GM21390 (cell line): ENCODE measurements at regions not wholly inside any gene's neighbourhood (a gene's known extent, or its start where the extent isn't known, plus 50 kb on each side); places are given as distances from the start of the nearest gene placed in this dataset.
"Not testable (repeated sequence)": the region's sequence is repeated elsewhere in the genome, so short reads cannot be mapped to it uniquely, and the experiment has no call there.

Source experiments
- ATAC-seq: cut with Tn5 transposase; IDR thresholded peaks from one replicate; pipeline ENCODE4 v1.9.1; 2021; ENCODE audit not compliant: unreplicated experiment

DNA sequence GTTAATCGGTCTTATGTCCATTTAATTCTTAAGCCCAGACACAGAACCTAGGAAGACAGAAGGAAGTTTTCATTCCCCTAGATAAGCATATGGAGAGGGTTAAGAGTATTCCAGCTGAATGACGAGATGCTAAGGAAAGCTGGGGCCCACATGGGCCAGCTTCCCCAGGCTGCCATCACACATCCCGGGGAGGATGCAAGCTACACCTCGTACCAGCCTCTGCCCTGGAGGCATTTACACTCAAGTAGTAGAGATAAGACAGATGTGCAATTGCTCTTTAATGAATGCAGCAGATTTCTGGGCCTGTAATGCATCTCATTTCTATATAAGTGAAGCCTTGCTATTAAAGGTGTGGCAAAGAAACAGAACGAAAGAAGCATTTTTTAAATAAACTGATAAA, 144.5 kb downstream of the MEX3B start:
- no peak for ATAC-seq

DNA sequence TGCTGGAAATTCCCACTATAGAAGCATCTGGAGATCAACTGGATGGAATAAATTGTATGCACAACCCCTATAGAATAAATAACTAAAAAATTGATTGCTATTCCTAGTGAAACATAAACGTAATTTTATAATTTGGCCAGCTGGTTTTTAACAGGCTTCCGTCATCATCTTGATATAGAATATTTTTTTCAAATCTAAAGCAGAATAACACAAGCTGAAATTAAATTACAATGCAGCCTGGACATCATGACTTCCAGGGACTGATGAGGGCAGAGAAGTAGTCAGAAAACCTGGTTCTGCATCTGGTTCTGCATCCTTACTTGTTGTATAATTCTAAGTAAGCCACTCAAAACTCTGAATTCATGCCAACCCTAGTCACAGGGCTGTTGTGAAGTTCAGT, 146.1 kb downstream of the MEX3B start:
- no peak for ATAC-seq

DNA sequence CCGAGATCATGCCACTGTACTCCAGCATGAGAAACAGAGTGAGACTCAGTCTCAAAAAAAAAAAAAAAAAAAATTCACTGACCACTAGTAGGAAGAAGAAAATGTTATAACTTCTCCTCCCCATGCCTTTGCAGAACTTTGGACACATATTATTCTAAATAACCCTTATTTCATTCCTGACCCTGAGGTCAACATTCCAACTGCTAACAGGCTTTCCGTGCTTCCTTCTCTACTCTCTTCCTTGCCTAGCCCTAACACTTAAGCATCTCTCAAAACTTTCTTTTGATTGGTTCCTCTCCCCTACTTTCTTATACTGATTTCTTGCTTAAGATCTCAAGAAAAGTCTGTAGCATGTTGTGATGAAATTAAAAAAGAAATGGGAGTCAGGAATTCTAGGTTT, 146.8 kb downstream of the MEX3B start:
- ATAC-seq: no peak

DNA sequence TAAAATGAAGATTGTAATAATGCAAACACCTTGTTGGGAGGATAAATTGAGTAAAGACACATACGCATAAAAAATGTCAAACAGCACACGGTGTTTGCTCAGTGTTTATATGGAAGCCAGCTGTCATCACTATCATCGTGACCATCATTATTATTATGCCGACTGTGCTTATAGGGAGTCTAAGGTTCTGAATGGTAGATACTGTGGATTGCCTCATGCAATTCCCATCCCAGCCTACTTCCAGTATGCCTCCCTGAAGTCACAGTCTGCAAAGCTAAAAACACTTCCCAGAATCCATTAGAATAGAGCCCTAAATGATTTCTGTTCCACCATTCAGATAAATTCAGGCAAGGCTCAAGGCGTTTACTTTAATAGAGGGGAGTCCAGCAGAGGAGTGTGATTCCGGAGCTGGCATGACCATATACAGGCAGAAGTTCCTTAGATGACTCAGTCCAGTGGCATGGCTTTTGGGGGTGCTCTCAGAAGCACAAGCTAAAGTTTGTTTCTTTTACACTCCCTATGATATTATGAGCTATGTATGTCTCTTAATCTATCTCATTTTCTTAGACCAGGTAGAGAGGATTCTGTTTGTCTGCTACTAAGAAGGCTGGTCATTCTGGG, 148.7 kb downstream of the MEX3B start:
- no peak for ATAC-seq

DNA sequence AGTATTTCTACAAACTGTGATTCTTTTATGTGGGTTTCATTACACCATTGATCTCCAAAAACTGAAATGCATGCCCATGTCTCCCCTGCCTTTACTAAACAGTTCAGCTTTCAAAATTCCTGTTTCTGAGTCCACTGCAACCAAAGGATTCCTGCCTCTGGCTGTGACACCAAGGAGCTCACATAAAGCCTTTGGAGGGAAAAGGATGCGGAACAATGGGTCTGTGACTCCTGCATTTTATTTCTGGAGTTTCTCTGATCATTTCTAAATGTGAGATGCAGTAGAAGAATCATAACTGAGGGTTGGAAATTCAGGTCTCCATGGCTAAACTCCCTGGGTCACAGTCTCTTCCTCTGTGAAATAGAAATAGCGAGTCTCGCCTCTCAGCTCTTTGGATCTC, 149.5 kb downstream of the MEX3B start:
- no peak for ATAC-seq

DNA sequence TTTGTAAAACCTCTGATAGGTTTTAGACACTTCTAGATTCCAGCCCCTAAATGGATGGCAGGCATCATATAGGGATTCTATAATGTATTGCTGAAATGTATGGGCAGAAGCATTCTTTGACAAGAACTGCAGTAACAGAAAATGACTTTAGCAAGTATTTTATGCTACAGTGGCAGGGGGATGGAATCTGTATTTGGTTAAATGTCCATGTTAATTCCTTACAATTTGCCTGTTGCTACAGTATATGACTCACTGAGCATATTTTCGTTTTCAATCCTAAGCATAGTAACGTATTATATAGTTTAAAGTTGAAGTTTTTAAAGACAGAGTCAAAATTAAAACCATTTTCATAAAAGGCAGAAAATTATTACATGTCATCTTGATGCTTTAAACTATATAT, 150.1 kb downstream of the MEX3B start:
- ATAC-seq: no peak

DNA sequence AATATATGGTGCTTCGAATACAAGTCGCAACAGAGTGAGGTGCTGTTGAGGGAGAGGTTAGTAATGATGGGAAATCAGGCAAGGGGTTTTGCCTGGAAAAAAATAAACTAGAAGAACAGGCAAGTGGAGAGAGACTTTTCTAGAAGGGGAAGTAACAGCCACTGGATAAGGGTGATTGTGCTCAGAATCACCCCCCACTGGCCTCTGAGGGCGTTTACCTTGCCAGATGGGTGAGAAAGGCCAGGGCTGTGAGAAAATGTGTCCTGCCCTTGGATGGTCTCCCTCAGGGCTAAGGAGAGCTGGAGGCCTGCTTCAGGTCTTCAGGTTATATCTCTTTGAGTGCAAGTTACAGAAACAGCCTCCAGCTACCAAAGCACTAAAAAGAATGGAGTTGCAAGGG, 151.8 kb downstream of the MEX3B start:
- ATAC-seq: no peak

DNA sequence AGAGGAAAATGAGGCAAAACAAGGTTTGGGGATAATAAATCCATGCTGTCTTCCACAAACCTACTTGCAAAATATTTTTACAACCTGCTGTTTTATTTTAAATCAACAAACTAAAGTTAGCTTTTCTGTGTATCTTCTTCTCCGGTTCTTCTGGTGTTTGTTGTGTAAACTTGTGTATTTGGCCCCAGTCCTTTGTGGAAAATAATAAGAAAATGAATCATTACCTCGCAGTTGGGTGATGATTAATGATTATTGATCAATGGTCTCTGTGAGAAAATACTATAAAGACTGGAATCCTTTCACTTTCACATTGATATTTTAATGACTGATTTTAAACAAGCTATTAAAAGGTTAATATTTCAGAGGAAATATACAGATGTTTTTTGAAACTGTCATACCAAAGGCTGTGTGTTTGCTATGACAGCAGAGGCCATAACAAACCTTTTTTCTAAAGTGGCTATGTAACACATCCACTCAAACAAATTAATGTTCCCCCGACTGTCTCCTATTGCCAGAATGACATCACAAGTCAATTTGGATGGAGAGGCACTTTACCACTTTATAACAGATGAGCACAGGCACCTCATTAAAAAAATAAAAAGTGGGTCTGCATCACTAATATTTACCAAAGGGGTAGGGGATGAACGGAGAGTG, 152.5 kb downstream of the MEX3B start:
- no peak for ATAC-seq

DNA sequence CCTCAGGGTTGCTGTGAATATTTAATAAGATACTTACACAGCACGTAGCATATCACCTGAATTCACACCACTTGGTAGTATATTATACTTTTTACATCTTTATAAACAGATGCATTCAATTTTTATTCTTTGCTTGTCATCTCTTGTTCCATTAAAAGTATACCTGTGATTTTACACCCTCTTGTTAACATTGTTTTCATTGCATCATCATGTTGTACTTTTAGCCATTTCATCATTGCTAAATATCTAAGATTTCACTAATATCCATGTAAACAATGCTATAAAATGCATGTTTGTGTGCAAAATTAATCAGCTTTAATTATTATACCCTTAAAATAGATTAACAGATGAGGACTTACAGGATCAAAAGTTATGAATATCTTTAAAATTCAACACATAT, 155.3 kb downstream of the MEX3B start:
- ATAC-seq: no peak

DNA sequence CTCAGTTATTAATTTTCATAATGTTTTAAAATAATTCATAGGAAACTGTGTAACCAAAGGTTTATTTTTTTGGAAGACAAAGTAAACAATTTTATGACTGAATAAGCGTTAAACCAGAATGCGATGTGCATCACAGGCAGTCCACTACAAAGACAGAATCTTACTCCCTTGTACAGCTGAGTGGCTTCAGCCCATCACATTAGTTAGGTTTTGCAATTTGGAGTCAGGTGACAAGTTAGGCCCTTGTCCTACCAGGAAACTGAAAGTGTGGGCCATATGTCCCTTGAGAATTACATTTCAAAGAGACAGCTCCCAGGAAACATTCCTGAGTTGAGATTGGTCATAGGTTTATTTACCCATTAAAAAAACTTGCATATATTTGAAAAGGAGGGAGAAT, 156.3 kb downstream of the MEX3B start:
- ATAC-seq: no peak

DNA sequence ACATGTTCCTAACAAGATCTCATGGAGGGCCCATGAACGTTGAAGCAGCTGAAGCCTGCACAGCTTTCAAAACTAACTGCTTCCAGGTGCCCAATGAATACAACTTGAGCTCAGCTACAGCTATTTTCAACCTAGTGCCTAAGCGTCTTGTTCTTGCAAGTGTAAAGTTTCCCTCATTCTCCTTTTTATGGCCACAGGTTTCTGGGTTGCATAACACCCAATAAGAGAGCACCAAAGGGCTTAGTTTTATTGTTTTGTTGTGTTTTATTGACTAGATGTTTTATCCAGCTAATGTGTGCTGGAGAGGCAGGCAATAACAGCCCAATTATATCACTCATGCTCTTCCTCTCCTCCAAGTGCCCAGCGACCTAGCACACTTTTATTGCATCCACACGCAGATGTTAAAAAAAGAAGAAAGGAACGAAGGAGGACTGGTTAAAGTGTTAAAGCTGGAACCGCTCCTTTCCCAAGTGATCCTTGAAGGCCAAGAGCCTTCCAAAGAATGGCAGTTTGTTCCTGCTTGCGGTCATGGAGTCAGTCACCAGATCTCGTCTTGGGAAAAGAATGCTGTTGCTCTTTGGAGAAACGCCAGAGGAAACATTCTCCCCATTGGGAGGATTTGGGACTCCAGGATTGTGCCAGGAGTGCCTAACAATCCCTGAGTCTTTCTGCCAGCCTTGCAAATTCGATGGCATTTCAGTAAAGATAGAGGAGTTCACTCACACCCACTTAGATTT, 156.9 kb downstream of the MEX3B start:
- ATAC-seq: no peak

DNA sequence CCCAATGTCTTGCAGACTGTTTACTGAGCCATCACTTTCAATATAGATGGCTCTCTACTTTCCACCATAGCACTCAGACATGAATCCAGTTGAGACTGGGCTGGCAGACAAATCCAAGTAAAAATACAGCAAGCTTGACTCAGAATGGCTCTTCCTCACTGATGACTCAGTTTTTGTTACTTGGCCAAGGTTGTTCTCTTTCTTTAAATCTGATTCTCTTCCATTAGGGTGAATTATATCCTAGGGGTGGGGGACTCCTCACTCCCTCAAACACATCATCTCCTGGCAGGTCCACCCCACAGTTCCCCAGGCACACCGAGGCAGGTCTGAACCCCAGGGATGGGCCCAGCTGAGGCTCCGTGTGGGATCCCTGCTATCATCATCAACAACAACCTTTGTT, 157.9 kb downstream of the MEX3B start:
- ATAC-seq: no peak

DNA sequence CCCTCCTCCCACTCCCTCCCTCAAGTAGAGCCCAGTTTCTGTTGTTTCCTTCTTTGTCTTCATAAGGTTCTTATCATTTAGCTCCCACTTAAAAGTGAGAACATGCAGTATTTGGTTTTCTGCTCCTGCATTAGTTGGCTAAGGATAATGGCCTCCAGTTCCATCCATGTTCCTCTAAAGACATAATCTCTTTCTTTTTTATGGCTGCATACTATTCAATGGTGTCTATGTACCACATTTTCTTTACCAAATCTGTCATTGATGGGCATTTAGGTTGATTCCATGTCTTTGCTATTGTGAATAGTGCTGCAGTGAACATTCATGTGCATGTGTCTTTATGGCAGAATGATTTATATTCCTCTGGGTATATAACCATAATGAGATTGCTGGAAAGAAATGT, 158.6 kb downstream of the MEX3B start:
- not testable (repeated sequence) for ATAC-seq

DNA sequence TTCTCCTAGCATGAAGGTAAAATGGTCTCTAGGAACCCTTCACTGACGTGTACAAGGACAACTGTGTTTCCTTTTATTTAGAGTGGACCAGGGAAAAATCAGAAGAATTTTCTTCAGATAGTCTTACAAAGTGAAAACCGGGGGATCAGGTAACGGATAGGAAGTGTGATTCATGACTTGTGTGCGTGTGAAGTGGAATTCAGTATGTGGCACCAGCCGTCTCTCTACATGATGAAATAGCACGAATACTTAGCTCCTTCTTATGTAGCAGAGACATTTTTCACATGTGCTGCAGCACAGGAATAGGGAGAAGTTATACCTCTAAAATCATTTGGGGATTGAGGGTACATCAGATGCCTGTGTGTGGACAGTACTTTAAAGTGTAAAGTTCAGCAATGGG, 159.2 kb downstream of the MEX3B start:
- no peak for ATAC-seq

DNA sequence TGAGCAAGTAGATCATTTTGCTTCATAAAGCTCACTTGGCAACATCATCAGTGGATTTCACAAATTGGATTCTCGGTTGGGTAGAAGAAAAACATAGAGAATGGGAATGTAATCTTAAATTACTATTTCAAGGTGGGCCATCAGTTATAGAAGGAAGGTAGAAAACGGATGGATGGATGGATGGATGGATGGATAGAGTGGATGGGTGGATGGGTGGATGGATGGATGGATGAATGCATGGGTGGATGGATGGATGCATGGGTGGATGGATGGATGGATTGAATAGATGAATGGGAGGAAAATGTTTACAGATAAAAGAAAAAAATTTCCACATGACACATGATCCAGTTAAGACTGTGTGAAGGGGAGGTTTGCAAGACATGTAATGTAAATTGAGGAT, 159.7 kb downstream of the MEX3B start:
- no peak for ATAC-seq

DNA sequence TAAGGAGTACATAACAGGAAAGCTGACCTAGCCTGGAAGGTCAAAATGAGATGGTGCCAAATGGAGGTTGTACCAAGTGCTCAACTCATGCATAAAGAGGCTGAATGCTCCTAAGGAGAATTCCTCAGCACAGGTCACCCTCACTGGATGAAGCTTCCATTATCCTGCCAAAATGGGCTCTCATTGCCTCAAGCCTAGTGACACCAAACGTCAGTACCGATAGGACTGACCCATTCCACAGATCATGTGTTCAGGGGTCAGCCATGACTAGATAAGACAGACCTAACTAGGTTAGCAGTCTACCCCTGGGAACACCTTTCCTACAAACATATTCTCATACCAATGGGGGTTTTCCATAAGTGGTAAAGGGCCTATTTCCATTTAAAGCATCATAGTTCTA, 160.7 kb downstream of the MEX3B start:
- no peak for ATAC-seq

DNA sequence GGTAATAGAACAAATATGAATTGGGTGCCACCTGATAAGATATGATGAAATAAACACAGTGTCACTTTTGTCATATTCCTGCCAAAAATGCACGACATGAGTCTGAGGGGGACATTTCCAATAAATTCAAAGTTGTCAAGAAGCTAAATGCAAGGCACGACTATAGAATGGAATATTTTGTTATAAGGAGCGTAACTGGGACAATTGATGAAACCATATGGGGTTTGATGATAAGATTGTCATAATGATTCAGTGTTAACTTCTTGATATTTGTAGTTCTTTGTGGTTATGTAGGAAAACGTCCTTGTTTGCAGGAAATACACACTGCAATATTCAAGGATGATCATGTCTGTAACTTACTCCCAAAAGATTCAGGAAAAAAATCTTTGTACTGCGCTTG, 163.3 kb downstream of the MEX3B start:
- ATAC-seq: no peak

DNA sequence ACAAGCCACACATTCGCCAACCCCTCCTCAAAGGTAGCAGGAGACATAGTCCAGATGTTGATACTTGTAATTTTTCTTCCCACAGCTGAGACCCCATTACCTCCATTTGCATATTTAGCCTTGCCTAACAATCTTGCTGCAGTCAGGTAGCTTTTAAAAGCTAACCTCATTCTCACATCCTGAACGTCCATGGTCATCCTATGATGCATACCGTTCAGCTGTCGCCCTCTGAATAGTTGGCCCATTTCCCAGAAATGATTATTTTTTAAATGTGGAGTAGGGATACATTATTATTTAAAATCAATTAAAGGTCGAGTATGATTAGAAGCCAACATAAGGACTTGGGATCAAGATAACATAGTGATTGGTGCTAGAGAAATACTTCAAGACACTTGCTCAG, 165.0 kb downstream of the MEX3B start:
- ATAC-seq: no peak

DNA sequence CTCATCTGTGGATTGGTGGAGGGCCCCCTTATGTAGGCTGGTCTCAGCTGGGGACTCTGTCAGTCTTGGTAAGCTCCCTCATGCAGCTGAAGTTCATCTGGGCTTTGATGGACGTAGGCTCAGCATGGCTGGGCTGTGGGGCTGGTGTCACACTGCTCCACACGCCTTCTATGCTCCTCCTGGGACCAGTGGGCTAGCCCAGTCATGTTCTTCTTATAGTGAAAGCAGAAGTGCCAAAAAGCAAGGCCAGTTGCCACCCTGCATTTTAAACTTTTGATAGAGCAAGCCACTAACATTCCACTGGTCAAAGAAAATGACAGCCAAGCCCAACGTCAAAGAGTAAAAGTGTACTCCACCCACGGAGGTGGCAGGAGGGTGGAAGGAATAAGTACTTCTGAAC, 165.5 kb downstream of the MEX3B start:
- no peak for ATAC-seq

DNA sequence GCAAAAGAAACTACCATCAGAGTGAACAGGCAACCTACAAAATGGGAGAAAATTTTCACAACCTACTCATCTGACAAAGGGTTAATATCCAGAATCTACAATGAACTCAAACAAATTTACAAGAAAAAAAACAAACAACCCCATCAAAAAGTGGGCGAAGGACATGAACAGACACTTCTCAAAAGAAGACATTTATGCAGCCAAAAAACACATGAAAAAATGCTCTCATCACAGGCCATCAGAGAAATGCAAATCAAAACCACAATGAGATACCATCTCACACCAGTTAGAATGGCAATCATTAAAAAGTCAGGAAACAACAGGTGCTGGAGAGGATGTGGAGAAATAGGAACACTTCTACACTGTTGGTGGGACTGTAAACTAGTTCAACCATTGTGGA, 170.1 kb downstream of the MEX3B start:
- not testable (repeated sequence) for ATAC-seq

DNA sequence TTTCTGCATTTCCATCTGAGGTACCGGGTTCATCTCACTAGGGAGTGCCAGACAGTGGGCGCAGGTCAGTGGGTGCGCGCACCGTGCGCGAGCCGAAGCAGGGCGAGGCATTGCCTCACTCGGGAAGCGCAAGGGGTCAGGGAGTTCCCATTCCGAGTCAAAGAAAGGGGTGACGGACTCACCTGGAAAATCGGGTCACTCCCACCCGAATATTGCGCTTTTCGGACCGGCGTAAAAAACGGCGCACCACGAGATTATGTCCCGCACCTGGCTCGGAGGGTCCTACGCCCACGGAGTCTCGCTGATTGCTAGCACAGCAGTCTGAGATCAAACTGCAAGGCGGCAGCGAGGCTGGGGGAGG, 175.1 kb downstream of the MEX3B start:
- not testable (repeated sequence) for ATAC-seq

DNA sequence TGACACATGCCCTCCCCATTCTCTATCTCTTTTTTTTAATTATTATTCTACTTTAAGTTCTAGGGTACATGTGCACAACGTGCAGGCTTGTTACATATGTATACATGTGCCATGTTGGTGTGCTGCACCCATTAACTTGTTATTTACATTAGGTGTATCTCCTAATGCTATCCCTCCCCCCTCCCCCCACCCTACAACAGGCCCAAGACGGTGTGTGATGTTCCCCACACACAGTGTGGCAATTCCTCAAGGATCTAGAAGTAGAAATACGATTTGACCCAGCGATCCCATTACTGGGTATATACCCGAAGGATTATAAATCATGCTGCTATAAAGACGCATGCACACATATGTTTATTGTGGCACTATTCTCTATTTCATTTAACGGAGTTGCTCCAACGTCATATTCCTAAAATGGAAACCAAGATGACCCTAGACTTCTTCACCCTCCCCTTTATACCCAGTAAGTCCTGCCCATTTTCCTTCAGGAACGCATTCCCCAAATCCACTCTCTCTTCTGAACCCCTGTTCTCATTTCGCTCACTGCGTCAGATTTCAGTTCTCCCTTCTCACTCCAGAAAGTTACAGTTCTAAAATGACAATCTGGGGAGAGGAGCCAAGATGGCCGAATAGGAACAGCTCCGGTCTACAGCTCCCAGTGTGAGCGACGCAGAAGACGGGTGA, 175.6 kb downstream of the MEX3B start:
- ATAC-seq: not testable (repeated sequence)
